Endothelial cell of umbilical vein (primary cell): ENCODE measurements at regions not wholly inside any gene's neighbourhood (a gene's known extent, or its start where the extent isn't known, plus 50 kb on each side); places are given as distances from the start of the nearest gene placed in this dataset.

Experiments
- BruUV-seq: library from RNA; stranded (reverse); fragments of 400-500 nt; replicated peaks from 2 replicates; lab custom pipeline; 2021; lab: Mats Ljungman, UMichigan
- CTCF ChIA-PET: fragments of 300-600, 350-600 bp; sonication (Branson Sonifier 250); formaldehyde crosslinking; loops from one replicate; lab custom pipeline; 2021; ENCODE audit warnings: antibody characterized with exemption, inconsistent platforms; lab: Charles Lee
- POLR2A ChIA-PET: fragments of 300-600, 350-600 bp; sonication (Branson Sonifier 250); formaldehyde crosslinking; loops from one replicate; lab custom pipeline; 2021; ENCODE audit warnings: antibody characterized with exemption, inconsistent platforms; lab: Charles Lee
- DNase-seq: peaks from one replicate; pipeline ENCODE4 v3.0.0-alpha.2; 2011; ENCODE audit warnings: low read depth, low spot score
- FAIRE-seq: peaks from 2 replicates; lab custom pipeline; 2011; peaks lifted over from hg19 to GRCh38; lab: Jason Lieb, UNC
- H2AFZ ChIP-seq: 2 replicates; pipeline ENCODE4 v1.6.0; 2012; ENCODE audit warnings: low read depth, low read length, control low read depth, inconsistent platforms
- H3K27ac ChIP-seq: 2 replicates; pipeline ENCODE4 v1.5.1; 2011; ENCODE audit warnings: low read depth, mild to moderate bottlenecking, control low read depth, low read length, moderate library complexity; ENCODE audit not compliant: insufficient read depth
- H3K27me3 ChIP-seq, 2 experiments: 2 replicates each; pipeline versions ENCODE4 v1.6.0 to v1.6.1; 2011; ENCODE audit warnings: low read length in 2 of 2, mixed read lengths in 1 of 2; ENCODE audit not compliant: control insufficient read depth in 2 of 2, insufficient read depth in 2 of 2
- H3K36me3 ChIP-seq, 2 experiments: 2 replicates in 1 of 2; 3 replicates in 1 of 2; pipeline ENCODE4 v1.5.1; 2011; ENCODE audit warnings: low read length in 2 of 2, mild to moderate bottlenecking in 1 of 2, moderate library complexity in 1 of 2; ENCODE audit not compliant: control insufficient read depth in 2 of 2, insufficient read depth in 2 of 2; ENCODE audit errors: extremely low read depth in 1 of 2
- H3K4me1 ChIP-seq: 3 replicates; pipeline ENCODE4 v1.5.1; 2011; ENCODE audit warnings: mild to moderate bottlenecking, low read length; ENCODE audit not compliant: control insufficient read depth, insufficient read depth; ENCODE audit errors: extremely low read depth
- H3K4me2 ChIP-seq: 2 replicates; pipeline ENCODE4 v1.6.1; 2011; ENCODE audit warnings: low read length, control low read depth, mixed read lengths; ENCODE audit not compliant: insufficient read depth
- H3K4me3 ChIP-seq, 3 experiments: fragments of 200-600 bp in 1 of 3; sonication (generic), shearing (Covaris generic) in 1 of 3; replicated peaks in 1 of 3; 2 replicates each; pipeline ENCODE4 v1.5.1; 2011 to 2016; ENCODE audit warnings: control low read depth in 3 of 3, low read length in 3 of 3, mild to moderate bottlenecking in 2 of 3, inconsistent platforms in 1 of 3, low read depth in 1 of 3, moderate library complexity in 1 of 3; ENCODE audit not compliant: insufficient read depth in 1 of 3
- H3K79me2 ChIP-seq: 2 replicates; pipeline ENCODE4 v1.6.0; 2012; ENCODE audit warnings: low read length, inconsistent platforms; ENCODE audit not compliant: control insufficient read depth, insufficient read depth
- H3K9ac ChIP-seq: replicated peaks from 2 replicates; pipeline ENCODE3; 2011; ENCODE audit warnings: low read length, control low read depth; ENCODE audit not compliant: insufficient read depth; ENCODE audit errors: extremely low read depth
- H3K9me1 ChIP-seq: replicated peaks from 3 replicates; pipeline ENCODE4 v1.6.0; 2011; ENCODE audit warnings: mild to moderate bottlenecking, low read length; ENCODE audit not compliant: control insufficient read depth, insufficient read depth; ENCODE audit errors: extremely low read depth
- H3K9me3 ChIP-seq: replicated peaks from 2 replicates; pipeline ENCODE4 v1.5.1; 2012; ENCODE audit warnings: low read length, inconsistent platforms; ENCODE audit not compliant: control insufficient read depth, insufficient read depth
- H4K20me1 ChIP-seq: replicated peaks from 2 replicates; pipeline ENCODE3; 2011; ENCODE audit warnings: mild to moderate bottlenecking, low read length; ENCODE audit not compliant: control insufficient read depth, insufficient read depth; ENCODE audit errors: extremely low read depth
- EZH2 ChIP-seq: IDR thresholded peaks from 2 replicates; pipeline ENCODE4 v1.6.1; 2012; ENCODE audit warnings: borderline replicate concordance, low read depth, mild to moderate bottlenecking, moderate library complexity, low read length, inconsistent platforms; ENCODE audit not compliant: severe bottlenecking
- FOS ChIP-seq: IDR thresholded peaks from 2 replicates; pipeline ENCODE4 v1.6.1; 2011; ENCODE audit warnings: mild to moderate bottlenecking, low read length, moderate library complexity, borderline replicate concordance; ENCODE audit not compliant: insufficient read depth
- GATA2 ChIP-seq: IDR thresholded peaks from 2 replicates; pipeline ENCODE4 v1.7.0; 2011; ENCODE audit warnings: low read depth, mild to moderate bottlenecking, moderate library complexity, mixed read lengths, low read length; ENCODE audit not compliant: insufficient read length, insufficient read depth
- JUN ChIP-seq: IDR thresholded peaks from 2 replicates; pipeline ENCODE4 v1.6.1; 2011; ENCODE audit warnings: borderline replicate concordance, low read depth; ENCODE audit not compliant: insufficient read length, insufficient read depth
- MYC ChIP-seq: IDR thresholded peaks from one replicate; pipeline ENCODE4 v1.6.1; 2011; ENCODE audit warnings: mild to moderate bottlenecking, low read depth, low read length
- POLR2AphosphoS5 ChIP-seq: IDR thresholded peaks from 2 replicates; pipeline ENCODE4 v1.6.1; 2012; ENCODE audit warnings: low read depth, mild to moderate bottlenecking, control low read depth, low read length, moderate library complexity; ENCODE audit not compliant: insufficient read depth
- dilution Hi-C: fragments of 300-500 bp; cut with MboI; formaldehyde crosslinking; loops from one replicate; pipeline ENCODE4 v1.15.0; 2019; ENCODE audit warnings: low sequenced_read_pairs; ENCODE audit not compliant: extremely low pct_ligation_motif_present
- intact Hi-C: fragments of 100-400 bp; cut with micrococcal nuclease; formaldehyde crosslinking; loops from one replicate; pipeline ENCODE4 v1.10.0; 2022
- TF ChIP-seq, protein P1 (sequence below), 2 donors: IDR thresholded peaks; 1 replicate in 1 of 2; 2 replicates in 1 of 2; pipeline ENCODE4 v1.5.1; 2011; ENCODE audit warnings: low read length in 2 of 2, mild to moderate bottlenecking in 2 of 2, moderate library complexity in 2 of 2, control low read depth in 1 of 2, inconsistent platforms in 1 of 2, low read depth in 1 of 2; ENCODE audit not compliant: insufficient read depth in 1 of 2; ENCODE audit errors: extremely low read depth in 1 of 2
- TF ChIP-seq, protein P2 (sequence below): IDR thresholded peaks from 2 replicates; pipeline ENCODE4 v1.6.1; 2011; ENCODE audit not compliant: insufficient read depth, insufficient read length

DNA sequence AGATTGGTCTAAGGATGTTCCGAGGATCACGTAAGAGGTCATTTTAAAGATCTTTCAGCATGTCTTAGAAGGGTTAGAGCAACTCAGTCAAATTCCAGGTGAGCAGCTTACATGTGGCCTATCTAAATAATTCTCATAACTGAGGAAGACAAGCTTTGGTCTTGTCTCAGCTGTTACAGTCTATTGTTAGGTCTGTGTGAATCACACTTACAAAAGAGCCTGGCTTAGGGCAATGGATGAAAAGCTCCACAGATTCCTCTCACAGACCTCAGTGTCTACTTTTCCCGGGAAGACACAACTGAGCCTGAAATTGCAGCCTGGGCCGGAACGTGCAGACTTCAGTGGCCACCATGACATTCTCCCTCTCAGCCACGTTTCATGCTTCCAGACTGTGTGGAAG, 173.1 kb downstream of the INHBA start:
- Histone ChIP-seq H3K27me3 (no peaks in the 10 kb centered on the region), H3K9ac (no peak overlapping the region), H3K9me1 (no peaks in the 10 kb centered on the region), H3K79me2 (no peaks in the 10 kb centered on the region), H2AFZ (no peak overlapping the region), H3K9me3 (no peaks in the 10 kb centered on the region), H3K27ac (no peak overlapping the region), H3K36me3 (no peaks in the 10 kb centered on the region), H3K4me3 (no peak overlapping the region), H4K20me1 (no peaks in the 10 kb centered on the region), H3K4me1 (no peaks in the 10 kb centered on the region), H3K4me2 (no peak overlapping the region)
- DNase-seq, result no peak
- TF ChIP-seq, protein P1, sequence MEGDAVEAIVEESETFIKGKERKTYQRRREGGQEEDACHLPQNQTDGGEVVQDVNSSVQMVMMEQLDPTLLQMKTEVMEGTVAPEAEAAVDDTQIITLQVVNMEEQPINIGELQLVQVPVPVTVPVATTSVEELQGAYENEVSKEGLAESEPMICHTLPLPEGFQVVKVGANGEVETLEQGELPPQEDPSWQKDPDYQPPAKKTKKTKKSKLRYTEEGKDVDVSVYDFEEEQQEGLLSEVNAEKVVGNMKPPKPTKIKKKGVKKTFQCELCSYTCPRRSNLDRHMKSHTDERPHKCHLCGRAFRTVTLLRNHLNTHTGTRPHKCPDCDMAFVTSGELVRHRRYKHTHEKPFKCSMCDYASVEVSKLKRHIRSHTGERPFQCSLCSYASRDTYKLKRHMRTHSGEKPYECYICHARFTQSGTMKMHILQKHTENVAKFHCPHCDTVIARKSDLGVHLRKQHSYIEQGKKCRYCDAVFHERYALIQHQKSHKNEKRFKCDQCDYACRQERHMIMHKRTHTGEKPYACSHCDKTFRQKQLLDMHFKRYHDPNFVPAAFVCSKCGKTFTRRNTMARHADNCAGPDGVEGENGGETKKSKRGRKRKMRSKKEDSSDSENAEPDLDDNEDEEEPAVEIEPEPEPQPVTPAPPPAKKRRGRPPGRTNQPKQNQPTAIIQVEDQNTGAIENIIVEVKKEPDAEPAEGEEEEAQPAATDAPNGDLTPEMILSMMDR (IDR thresholded peaks at IDR 0.05; ENCODE audit: extremely low read depth in 1 of 2, insufficient read depth in 1 of 2, low read depth in 1 of 2, low read length in 2 of 2), result no peak
- TF ChIP-seq EZH2 (no peak), GATA2 (no peak)
- TF ChIP-seq, protein P2, sequence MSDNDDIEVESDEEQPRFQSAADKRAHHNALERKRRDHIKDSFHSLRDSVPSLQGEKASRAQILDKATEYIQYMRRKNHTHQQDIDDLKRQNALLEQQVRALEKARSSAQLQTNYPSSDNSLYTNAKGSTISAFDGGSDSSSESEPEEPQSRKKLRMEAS, result no peak
- peak; percentile 28 for FAIRE-seq
- ChIA-PET POLR2A (no interaction called here), CTCF (no interaction called here)
- intact Hi-C loops (no loop called here), dilution Hi-C loops (no loop called here)
- no TSS peak for BruUV-seq

DNA sequence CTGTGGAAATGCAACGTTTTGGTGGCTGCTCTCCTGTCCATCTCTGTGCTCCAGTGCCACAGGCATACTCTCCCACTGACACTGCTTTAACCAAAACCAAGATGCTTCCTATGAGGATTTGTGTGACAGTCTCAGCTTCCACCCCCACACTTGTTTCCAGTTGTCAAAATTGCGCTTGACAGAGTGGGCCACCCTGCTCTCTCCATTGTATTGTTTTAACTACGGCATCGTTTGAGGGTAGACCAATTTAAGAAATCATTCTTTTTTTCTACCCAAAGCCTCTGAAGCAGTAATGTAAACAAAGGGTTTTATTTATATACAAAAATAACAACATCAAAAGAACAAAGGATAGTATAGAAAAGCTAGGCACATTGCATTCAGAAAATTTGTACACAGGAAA, 178.0 kb downstream of the INHBA start:
- TF ChIP-seq, protein P1 (IDR thresholded peaks at IDR 0.05; ENCODE audit: extremely low read depth in 1 of 2, insufficient read depth in 1 of 2, low read depth in 1 of 2, low read length in 2 of 2), result no peak
- no peak for TF ChIP-seq MYC
- no peak for TF ChIP-seq EZH2
- TF ChIP-seq JUN, result no peak
- TF ChIP-seq, protein P2, result no peak
- no peak for TF ChIP-seq FOS
- no peak for TF ChIP-seq POLR2AphosphoS5
- dilution Hi-C loops (no loop called here), intact Hi-C loops (no loop called here)
- Histone ChIP-seq H4K20me1 (no peaks in the 10 kb centered on the region), H3K27ac (no peak overlapping the region), H3K27me3 (no peaks in the 10 kb centered on the region), H3K9me1 (no peaks in the 10 kb centered on the region), H3K4me1 (no peaks in the 10 kb centered on the region), H3K9ac (no peak overlapping the region), H3K36me3 (no peaks in the 10 kb centered on the region), H3K9me3 (no peaks in the 10 kb centered on the region), H3K4me2 (no peak overlapping the region), H3K4me3 (no peak overlapping the region), H2AFZ (no peak overlapping the region), H3K79me2 (no peaks in the 10 kb centered on the region)
- no TSS peak for BruUV-seq
- ChIA-PET POLR2A (no interaction called here), CTCF (interaction anchor here (1.1 kb wide), 1 partner anchor 16 kb away, joined by 3 read pairs; no protein-coding TSS in a partner anchor)
- DNase-seq (no peak), FAIRE-seq (no peak)
